ENCODE measurements at regions not wholly inside any gene's neighbourhood (a gene's known extent, or its start where the extent isn't known, plus 50 kb on each side); places are given as distances from the start of the nearest gene placed in this dataset.

DNA sequence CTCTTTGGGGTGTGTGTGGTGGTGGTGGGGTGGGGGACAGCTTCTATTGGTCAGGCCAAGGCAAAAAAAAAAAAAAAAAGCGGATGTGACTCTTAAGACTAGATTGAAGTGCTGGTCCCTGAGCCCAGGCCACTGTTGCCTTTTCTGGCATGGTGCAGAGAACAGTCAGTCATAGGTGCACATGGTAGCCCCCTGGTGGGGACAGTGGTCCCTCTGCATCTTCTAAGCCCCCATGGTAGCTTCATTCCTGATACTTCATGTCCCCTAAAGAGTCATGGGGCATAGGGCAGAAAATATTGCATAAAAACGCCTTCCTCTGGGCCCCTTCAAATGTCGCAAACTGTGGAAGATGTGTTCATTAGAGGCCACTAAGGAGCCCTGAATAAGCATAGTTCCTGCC lies 371.8 kb downstream of the NPHP4 start:
- TF ChIP-seq, protein P1, sequence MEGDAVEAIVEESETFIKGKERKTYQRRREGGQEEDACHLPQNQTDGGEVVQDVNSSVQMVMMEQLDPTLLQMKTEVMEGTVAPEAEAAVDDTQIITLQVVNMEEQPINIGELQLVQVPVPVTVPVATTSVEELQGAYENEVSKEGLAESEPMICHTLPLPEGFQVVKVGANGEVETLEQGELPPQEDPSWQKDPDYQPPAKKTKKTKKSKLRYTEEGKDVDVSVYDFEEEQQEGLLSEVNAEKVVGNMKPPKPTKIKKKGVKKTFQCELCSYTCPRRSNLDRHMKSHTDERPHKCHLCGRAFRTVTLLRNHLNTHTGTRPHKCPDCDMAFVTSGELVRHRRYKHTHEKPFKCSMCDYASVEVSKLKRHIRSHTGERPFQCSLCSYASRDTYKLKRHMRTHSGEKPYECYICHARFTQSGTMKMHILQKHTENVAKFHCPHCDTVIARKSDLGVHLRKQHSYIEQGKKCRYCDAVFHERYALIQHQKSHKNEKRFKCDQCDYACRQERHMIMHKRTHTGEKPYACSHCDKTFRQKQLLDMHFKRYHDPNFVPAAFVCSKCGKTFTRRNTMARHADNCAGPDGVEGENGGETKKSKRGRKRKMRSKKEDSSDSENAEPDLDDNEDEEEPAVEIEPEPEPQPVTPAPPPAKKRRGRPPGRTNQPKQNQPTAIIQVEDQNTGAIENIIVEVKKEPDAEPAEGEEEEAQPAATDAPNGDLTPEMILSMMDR (IDR thresholded peaks at IDR 0.05; ENCODE audit: insufficient read depth, low read depth, low read length, missing control alignments) = no peak
- H3K4me3 ChIP-seq (ENCODE audit: low read depth, low read length) = no peak overlapping the region
- no peak for DNase-seq (ENCODE audit: low read depth)

DNA sequence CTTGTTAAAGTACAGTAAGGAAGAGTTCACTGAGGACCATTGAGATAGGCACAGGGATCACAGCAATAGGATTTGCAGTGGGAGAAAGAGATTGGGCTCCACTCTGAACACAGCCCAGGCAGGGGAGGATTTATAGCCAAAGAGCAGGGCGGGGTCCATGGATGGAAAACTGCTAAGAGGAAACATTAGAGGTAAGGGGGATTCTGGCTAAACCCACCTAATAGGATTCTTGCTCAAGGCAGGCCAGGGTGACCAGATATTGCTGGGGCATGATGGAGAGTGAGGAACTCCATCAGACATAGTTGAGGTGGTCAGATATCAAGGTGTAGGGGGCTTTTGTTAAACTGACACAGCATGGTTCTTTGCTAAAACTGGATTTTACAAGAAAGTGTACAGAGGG lies 372.8 kb downstream of the NPHP4 start:
- DNase-seq (ENCODE audit: low read depth) = no peak
- TF ChIP-seq, protein P1 (IDR thresholded peaks at IDR 0.05; ENCODE audit: insufficient read depth, low read depth, low read length, missing control alignments) = no peak
- H3K4me3 ChIP-seq (ENCODE audit: low read depth, low read length) = no peak overlapping the region

DNA sequence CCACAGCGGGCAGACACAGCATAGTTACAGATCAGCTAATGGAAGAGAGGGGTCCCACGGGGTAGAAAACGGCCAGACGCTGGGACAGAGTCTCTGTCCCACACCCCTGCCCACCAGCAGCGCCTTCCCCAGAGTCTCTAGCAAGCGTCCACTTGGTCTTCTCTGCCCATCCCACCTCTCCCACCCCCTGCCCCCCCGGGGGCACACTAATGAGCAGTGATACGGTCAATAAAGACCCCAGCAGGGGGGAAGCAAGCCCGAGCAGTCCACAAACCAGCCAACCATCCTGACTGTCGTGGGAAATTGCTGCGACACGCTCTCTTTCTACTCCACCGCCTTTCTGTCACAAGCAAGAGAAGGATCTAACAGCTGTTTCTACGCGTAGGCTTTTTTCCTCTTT lies 374.7 kb downstream of the NPHP4 start:
- DNase-seq (ENCODE audit: low read depth) = no peak
- TF ChIP-seq, protein P1 (IDR thresholded peaks at IDR 0.05; ENCODE audit: insufficient read depth, low read depth, low read length, missing control alignments) = no peak
- no peak overlapping the region for H3K4me3 ChIP-seq (ENCODE audit: low read depth, low read length)

DNA sequence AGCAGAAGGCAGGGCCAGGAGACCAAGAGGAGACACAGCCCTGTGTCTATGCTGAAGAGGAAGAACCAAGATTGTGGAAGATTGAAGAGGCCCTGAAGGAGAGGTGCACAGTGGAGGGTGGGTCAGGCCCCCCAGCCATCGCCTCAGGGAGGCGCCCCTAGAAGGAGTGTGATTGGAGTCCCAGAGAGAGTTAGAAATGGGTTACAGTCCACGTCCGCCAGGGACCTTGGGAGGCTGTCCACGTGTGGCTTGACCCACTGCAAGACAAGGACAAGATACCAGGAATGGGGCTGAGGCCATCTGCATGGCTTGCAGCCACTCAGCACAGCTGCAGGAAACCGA lies 375.1 kb downstream of the NPHP4 start:
- H3K4me3 ChIP-seq (ENCODE audit: low read depth, low read length) = no peak overlapping the region
- TF ChIP-seq, protein P1 (IDR thresholded peaks at IDR 0.05; ENCODE audit: insufficient read depth, low read depth, low read length, missing control alignments) = no peak
- DNase-seq (ENCODE audit: low read depth) = no peak

DNA sequence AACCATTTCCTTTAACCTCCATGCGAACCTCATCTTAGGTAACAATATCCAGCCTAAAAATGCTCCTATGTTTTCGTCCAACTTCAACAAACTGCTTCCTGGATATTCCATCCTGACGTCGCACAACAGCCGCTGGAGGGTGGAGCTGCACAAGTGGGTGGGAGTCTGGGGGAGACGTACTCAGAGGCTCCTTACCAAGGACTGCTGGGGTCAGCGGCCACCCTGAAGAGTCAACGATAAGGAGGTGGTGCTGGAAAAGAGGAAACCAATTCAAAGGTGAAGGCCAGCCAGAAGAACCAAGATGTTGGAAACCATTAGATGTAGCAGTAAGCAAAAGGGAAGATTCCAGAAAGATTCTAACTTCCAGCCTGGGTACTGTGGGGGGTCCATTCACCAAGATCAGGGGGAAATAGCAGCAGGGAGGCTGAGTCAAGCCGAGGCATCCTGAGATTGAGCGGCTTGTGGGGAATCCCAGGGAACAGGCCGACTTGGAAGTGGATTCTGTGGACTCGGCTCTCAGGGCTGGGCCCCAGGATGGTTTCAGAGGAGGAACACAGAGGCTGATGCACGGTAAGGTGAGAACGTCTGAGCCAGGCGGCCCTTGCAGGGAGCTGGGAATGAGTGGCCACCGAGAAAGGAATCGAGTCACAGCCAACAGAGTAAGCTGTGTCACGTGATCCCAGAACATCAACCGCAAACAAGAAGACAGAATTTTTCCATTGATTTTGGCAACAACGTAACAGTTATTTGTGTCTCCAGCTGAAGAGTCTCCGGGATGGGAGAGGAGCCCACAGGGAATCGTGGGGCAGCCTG lies 375.7 kb downstream of the NPHP4 start:
- no peak for DNase-seq (ENCODE audit: low read depth)
- TF ChIP-seq, protein P1 (IDR thresholded peaks at IDR 0.05; ENCODE audit: insufficient read depth, low read depth, low read length, missing control alignments) = no peak
- no peak overlapping the region for H3K4me3 ChIP-seq (ENCODE audit: low read depth, low read length)

DNA sequence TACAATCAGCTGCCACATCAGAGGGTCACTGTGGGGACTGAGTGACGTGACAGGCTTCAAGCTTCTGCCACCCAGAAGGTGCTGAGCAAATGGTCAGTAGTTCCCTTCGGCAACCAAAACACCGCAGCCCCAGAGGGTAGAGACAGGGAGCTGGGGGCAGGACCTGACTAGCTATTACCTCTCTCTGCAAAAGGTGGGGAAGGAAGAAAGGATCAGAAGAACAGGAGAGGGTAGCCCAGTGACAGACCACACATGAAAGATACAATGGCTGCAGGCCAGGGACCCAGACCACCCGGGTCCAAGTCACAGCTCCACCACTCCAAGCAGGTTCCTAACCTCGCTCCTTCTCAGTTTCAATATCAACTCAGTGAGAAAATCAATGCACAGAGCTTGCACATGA lies 377.1 kb downstream of the NPHP4 start:
- DNase-seq (ENCODE audit: low read depth) = no peak
- TF ChIP-seq, protein P1 (IDR thresholded peaks at IDR 0.05; ENCODE audit: insufficient read depth, low read depth, low read length, missing control alignments) = no peak
- H3K4me3 ChIP-seq (ENCODE audit: low read depth, low read length) = no peak overlapping the region

DNA sequence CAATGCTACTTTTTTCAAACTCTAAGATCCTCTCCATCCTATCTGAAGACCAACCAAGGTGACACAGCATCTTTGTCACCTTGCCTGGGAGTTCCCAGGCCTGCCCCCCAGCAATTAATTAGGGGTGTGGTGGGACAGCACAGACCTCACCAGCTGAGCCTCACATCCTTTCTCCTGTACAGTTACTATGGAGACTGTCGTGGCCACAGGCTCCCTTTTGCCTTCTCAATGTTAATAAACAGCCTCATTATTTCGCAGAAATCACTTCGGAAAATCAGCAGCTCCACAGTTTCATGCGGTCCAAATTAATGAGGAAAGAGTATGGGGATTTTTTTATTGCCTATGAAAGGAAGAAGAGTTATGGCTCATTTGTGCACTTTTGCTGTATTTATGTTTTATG lies 378.3 kb downstream of the NPHP4 start:
- TF ChIP-seq, protein P1 (IDR thresholded peaks at IDR 0.05; ENCODE audit: insufficient read depth, low read depth, low read length, missing control alignments) = no peak
- DNase-seq (ENCODE audit: low read depth) = no peak
- H3K4me3 ChIP-seq (ENCODE audit: low read depth, low read length) = no peak overlapping the region

Measured in GM12865 (cell line).